HG02642 (cell line): ENCODE measurements at regions not wholly inside any gene's neighbourhood (a gene's known extent, or its start where the extent isn't known, plus 50 kb on each side); places are given as distances from the start of the nearest gene placed in this dataset.

Source experiments
- ATAC-seq: cut with Tn5 transposase; IDR thresholded peaks from one replicate; pipeline ENCODE4 v1.9.1; 2021; ENCODE audit warnings: mild to moderate bottlenecking; ENCODE audit not compliant: unreplicated experiment, poor library complexity

DNA sequence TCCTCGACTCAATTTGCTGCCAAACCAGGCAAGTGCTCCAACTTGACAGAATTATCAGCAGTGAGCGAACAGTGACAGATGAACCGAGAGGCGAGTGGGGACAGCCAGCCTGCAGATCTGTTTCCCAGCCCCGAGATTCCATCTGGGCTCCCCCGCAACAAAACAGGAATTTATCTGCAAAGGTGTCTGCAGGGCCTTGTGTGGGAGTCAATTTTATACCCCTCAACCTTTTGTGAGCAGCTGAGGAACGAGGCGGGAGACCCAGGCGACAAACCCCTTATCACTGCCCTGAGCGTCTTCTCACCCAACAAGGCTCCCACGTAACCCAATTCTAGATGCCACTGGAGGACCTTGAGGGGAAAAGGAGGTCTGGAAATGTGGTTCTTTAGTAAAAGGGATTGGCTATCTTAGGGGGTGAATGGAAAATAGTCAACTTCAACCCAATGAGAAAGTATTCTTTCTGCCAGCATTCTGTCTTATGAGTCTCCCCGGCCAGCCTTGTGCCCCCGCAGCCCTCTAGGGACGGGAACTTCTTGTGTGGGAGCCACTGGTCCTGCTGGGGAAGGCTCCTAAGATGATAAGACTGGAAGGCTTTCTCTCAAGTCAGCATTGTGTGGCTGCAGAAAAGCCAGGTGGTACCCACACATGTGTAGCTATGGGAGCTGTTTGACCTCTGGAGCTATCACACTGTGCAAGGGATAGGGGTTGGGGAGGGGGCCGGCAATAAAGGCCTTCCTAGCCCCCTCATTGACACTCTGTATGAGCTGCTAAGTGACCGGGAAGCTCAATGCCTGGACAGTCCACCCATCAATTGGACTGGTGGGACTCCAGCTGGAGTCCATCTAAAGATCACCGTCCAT, 527.9 kb downstream of the SHQ1 start:
- no peak for ATAC-seq

DNA sequence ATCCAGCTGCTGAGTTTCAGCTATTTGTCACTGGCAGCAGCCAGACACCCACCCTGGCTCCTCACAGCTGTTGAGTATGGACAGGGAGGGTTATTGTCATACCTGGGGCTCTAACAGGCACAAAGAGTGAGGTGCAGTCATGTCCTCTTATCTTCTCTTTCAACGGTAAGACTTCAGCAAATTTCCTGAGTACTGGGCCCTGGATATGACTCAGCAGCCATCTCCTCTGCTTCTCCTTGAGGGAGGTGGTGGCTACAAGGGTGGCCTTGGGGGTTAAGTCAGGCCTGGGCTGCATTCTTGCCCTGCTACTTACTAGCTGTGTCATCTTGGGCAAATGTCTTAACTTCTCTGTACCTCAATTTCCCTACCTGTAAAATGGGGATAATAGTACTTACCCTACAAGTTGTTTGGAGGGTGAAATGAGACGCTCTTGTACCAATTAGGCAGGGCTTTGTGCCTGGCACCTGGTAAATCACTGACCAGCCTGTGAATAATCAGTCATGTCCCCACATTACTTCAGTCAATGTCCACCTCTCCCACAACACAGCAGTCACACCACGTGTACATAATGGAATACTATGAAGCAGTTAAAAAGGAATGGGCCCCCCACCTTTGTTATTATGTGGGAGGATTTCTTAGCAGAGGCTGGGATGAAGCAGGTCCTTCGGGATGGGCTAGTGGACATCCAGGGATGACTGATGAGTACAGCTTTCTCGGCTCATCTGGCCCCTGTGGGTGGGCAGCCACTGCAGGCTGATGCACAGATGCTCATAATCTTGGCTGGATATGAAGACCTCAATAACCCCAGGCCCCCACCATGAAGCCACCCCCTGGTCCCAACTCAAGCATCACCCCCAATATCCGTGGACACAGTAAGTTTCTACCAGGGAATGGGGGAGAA, 528.8 kb downstream of the SHQ1 start:
- ATAC-seq: no peak

GRCh38 chr3:72318504-72319193, 529.6 kb downstream of the SHQ1 start:
- ATAC-seq: no peak

DNA sequence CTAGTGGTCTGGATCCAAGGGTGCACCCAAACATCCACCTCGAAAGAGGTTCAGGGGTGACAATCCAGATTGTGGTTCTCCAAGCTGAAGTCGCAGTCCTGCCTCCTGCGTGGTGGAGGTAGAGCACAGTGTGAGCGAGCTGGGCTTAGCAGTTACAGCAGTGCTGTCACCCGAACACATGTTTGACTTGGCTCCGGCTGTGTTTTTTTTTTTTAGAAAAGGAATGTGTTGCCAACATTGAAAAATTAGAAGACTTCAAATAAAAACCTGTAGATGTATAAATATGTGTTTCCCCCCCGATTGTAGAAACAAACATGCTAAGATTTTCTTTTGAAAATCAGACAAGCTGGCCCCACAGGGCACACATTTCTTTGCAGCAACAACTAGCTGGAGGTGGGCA, 530.8 kb downstream of the SHQ1 start:
- no peak for ATAC-seq

DNA sequence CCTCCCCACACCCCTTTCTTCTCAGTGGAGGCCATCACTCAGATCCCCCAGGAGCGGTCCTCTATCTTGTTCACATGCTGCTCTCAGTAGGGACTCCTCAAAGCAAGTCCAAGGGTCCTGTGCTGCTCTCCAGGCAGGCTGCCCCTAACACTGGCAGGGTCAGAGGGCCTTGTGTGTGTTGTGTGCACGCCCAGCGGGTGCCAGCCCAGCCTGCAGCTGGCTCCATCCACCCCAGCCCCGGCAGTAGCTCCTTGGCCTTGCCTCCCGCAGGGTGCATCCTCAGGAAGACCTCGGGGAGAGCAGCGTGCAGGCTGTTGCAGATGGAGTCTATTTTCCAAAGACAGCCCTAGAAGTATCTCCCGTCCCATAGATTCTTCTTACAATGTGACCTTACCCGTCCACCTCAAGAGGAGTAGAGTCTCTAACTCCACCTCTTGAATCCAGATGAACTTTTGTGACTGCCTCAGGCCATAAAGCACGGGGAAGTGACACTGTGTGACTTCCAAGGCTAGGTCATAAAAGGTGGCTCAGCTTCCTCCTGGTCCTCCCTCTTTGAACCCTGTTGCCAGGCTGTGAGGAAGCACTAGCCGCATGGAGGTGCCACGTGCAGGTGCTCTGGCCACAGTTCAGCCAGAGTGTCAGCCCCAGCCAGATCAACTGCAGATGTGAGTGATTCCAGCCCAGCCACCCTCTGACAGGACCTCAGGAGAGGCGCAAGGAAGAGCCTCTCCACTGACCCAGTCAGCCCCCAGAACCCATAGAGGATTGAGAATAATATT, 531.6 kb downstream of the SHQ1 start:
- no peak for ATAC-seq

DNA sequence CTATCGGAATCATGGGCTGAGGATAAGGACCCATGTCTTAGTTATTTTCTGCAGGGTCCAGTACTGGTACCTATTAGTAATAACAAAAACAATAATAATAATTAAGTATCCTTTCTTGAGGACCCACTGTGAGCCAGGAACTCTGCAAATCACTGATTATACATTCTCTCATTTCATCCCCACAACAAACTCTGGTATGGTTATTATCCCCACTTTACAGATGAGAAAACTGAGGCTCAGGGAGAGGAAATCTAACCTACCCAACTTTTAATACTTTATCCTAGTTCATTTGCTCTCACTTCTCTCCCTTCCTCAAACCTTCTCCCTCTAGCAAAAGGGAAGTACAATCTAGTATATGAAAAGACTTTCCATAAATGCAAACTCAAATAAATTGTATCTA, 528.4 kb upstream of the PROK2 start:
- no peak for ATAC-seq

DNA sequence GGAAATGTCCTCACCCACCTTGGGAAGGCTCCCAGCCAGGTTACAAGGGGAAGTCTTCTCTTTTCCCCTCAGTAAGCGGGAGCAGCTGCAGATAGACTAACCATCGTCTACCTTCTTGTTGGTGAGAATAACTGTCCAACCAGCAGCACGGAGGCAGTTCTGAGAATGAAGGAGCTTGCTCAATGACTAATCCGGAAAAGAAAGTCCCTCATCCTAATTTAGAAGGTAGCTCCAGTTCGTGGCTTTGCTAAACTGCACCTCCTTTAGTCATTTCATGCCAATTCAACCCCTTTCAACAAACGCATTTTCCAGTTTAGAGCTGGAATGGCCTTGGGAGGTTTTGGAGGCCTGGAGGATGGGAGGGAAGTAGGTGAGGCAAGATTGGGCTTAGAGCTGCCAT, 527.4 kb upstream of the PROK2 start:
- no peak for ATAC-seq

DNA sequence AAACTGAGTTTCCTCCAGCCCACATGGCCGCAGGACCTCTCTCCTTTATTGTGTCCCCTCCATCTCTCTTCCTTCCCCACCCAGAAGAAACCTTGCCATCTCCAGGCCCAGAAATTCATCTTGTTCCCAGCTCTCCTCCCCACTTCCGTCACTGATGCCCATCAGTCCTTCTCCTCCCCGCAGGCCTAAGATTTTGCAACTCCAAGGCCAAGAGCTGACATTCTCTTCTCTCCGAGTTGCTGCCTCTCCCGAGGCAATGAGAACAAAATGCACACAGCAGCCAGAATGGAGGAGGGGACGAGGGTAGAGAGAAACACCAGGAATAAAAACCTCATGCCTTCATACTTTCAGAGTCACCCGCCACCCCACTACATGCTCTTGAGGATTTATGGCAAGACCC, 526.5 kb upstream of the PROK2 start:
- ATAC-seq: no peak

DNA sequence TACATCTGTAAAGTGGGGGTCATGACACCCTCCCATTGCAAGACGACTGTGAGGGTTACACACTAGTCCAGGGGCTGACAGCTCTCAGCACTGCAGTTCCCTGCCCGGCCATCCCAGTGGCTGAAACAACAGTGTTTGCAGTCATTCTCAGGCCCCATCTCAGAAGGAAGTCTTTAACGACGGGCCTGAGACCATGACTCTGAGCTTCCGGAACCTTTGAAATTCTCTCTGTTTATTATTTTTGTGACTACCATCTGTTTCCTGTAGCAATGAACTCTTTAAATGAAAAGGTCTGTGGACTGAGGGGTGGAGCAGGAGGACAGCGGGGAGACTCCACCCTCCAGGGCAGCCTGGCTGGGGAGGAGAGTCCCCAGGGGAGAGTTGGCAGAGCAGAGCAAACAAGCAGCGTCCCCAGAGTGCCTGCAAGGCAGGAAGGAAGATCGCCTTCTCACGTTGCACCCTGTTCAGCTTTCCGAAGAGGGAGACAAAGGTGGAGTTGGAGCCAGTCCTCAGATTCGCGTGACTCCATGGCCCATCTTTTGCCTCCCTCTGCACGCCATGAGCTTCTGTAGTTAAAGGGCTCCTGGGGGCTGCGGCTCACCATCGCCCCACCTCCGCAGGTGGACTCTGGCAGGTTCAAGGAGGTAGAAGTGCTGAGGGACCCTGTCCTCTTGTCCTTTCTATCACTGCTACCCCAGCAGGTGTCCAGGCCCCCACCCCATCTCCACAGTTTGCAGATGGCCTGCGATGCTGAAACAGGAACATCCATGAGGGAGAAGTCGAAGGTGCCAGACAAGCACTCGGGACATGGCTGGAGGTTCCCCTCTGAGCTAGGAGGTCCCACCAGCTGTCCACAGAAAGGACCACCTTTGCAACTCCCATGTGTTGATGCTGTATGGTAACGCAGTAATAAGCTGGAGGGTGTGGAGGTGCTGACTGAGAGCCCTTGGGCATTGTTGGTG, 525.8 kb upstream of the PROK2 start:
- peak; percentile 95 for ATAC-seq

DNA sequence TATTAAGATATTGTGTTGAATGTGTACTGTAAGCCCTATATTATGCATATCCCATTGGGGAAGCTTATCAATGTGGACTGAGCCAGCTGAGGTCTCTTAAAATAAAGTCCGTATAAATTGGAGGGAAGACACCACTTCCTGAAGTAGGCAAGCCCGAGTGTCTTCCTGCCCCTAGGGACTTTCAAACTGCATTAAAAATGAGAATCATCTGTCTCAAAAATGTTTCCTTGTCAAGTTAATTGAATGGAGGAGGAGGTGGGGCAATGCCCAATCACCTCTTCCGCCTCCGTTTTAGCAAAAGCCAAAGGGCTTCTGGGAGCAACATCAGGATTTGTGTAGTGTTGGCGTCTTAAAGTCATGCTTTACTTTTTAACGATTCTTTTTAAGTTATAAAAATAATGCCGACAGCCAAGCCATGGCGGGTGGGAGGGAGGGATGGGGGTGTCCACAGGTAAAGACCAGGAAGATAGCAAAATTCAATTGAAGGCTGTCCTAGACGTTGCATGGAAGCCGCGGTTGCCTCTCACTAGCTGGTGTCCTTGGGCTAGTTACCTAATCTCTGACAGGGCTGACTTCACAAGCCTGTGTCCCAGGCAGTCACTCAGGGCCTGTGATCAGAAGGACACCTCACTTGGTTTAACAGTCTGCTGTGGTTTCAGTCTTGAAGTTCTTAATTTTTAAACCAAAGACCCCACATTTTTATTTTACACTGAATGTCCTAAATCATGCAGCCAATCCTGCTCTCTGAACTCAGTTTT, 524.9 kb upstream of the PROK2 start:
- peak; percentile 12 for ATAC-seq

GRCh38 chr3:72308641-72309040, 523.7 kb upstream of the PROK2 start:
- ATAC-seq: no peak

DNA sequence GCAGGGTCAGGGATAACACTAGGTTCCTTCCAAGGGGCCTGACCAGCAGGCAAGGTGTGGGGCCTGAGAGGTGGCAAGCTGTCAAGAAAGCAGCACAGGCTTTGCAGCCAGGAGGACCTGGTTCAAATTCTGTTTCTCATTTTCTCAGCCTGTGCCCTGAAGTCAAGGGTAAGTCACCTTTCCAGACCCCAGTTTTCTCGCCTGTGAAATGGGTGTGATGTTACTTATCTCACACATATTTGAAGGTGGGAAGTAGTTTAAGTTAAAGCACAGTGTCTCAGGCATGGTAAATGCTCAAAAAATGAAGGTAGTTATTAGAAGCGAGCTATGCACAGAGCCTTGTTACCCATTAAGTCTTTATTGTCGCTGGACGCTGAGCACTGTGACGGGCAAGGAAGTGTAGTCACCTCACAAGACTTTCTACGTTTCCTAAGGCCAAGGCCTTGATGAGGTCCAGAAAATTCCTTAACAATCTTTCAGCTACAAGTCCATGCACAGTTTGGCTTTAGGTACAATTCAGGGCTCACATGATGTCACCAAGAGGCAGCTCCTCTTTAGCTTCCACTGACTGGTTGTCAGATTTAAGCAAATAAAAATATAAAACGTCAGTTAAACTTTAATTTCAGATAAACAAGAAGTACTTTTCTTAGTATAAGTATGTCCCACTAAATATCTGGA, 522.6 kb upstream of the PROK2 start:
- no peak for ATAC-seq

DNA sequence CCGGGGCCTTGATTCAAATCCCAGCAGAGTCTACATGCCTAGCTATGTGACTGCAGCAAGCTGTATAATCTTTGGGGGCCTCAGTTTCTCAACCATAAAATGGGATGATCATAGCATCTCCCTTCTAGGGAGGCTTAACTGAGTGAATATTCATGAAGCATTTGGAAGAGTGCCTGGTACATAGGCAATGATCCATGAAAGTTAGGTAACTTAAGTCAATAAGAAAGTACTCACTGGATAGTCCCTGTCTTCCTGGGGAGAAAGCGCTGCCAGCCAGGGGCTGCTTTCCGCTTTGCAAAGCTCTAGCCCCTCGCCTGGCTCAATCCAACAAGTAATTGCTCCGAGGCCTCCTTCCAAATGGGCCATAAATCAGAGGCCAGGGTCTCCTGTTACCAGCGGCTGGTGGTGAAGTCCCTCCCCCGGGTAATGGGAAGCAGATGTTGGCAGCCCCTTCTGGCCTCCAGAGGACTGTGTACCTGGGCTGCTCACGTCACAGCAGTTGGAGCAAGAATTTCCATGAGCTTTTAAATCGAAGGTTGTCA, 521.9 kb upstream of the PROK2 start:
- no peak for ATAC-seq

DNA sequence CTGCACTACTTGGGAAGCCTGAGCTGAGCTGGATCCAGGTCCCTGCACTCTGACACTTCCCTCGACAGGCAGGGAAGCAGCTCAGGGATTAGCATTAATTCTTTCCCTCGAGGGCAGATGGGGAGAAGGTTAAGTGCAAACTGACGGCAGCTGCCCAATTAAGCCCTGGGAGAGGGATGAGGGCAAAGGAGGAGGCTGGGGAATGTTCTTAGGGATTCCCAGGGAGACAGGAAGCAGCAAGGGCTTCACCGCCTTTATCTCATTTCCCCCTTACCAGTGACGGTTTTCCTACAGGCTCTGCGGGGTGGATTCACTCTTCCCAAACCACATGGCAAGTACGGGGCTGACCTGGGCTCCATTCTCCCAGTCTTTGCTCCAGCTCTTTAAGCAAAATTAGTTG, 519.0 kb upstream of the PROK2 start:
- ATAC-seq: no peak

- no peak for ATAC-seq
Measured at GRCh38 chr3:72301779-72302178, 516.8 kb upstream of the PROK2 start.

- ATAC-seq: no peak
Measured at GRCh38 chr3:72300621-72301020, 515.7 kb upstream of the PROK2 start.

DNA sequence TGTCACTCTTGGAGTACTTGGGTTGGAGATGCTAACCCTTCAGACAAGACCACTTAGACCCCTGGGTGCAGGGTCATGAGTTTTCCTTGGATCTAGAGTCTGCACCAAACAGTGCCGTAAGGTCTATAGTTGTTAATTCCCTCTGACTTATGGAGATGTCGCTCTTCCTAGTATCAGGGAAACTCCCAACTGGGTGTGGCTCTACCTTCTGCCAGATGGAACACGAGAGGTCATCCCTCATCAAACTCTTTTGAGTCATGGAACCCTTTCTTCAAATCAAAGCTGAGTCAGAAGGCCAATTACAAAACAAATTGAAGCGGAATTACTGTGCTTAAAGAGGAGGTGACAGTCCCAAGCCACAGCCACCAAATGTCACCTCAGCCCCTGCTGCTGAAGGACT, 514.9 kb upstream of the PROK2 start:
- ATAC-seq: no peak
